Renal cortex interstitium (tissue), 11 donors: ENCODE measurements at regions not wholly inside any gene's neighbourhood (a gene's known extent, or its start where the extent isn't known, plus 50 kb on each side); places are given as distances from the start of the nearest gene placed in this dataset.
"Not testable (repeated sequence)": the region's sequence is repeated elsewhere in the genome, so short reads cannot be mapped to it uniquely, and the experiment has no call there.

Experiments
- DNase-seq, 11 donors: peaks; one replicate each; pipeline ENCODE4 v3.0.0-alpha.2; 2013; ENCODE audit warnings: low read depth in 9 of 11, low spot score in 4 of 11; ENCODE audit errors: extremely low read depth in 1 of 11

GRCh38 chr17:55988861-55989260, 164.4 kb upstream of the ANKFN1 start:
- no peak for DNase-seq

- no peak for DNase-seq
Observed at GRCh38 chr17:55990332-55991006, 162.8 kb upstream of the ANKFN1 start.

GRCh38 chr17:55996826-55997225, 156.4 kb upstream of the ANKFN1 start:
- DNase-seq: no peak

- DNase-seq: no peak
Observed at GRCh38 chr17:56000411-56000810, 152.9 kb upstream of the ANKFN1 start.

GRCh38 chr17:56002656-56003055, 150.6 kb upstream of the ANKFN1 start:
- not testable (repeated sequence) for DNase-seq

- DNase-seq: peak in 9 of 11 donors; percentile 18 to 69 (median 36)
Observed at GRCh38 chr17:56009795-56010651, 143.3 kb upstream of the ANKFN1 start.

- no peak for DNase-seq
Observed at GRCh38 chr17:56011406-56012131, 141.7 kb upstream of the ANKFN1 start.

GRCh38 chr17:56018211-56018610, 135.1 kb upstream of the ANKFN1 start:
- DNase-seq: no peak

GRCh38 chr17:56020369-56020768, 132.9 kb upstream of the ANKFN1 start:
- DNase-seq: no peak

- no peak for DNase-seq
Observed at GRCh38 chr17:56021681-56022190, 131.5 kb upstream of the ANKFN1 start.

- DNase-seq: no peak
Observed at GRCh38 chr17:56023851-56024250, 129.4 kb upstream of the ANKFN1 start.

GRCh38 chr17:56026915-56027314, 126.4 kb upstream of the ANKFN1 start:
- DNase-seq: no peak

GRCh38 chr17:56028837-56029236, 124.4 kb upstream of the ANKFN1 start:
- no peak for DNase-seq

GRCh38 chr17:56030009-56030624, 123.2 kb upstream of the ANKFN1 start:
- no peak for DNase-seq

GRCh38 chr17:56031636-56032035, 121.6 kb upstream of the ANKFN1 start:
- DNase-seq: no peak

- no peak for DNase-seq
Observed at GRCh38 chr17:56034197-56034635, 119.1 kb upstream of the ANKFN1 start.

- DNase-seq: peak in 4 of 11 donors; percentile 22 to 41 (median 23)
Observed at GRCh38 chr17:56038131-56038530, 115.1 kb upstream of the ANKFN1 start.

GRCh38 chr17:56045872-56046271, 107.4 kb upstream of the ANKFN1 start:
- no peak for DNase-seq

GRCh38 chr17:56047331-56047730, 105.9 kb upstream of the ANKFN1 start:
- peak in 9 of 11 donors; percentile 26 to 61 (median 41) for DNase-seq
